ENCODE measurements at regions not wholly inside any gene's neighbourhood (a gene's known extent, or its start where the extent isn't known, plus 50 kb on each side); places are given as distances from the start of the nearest gene placed in this dataset.

DNA sequence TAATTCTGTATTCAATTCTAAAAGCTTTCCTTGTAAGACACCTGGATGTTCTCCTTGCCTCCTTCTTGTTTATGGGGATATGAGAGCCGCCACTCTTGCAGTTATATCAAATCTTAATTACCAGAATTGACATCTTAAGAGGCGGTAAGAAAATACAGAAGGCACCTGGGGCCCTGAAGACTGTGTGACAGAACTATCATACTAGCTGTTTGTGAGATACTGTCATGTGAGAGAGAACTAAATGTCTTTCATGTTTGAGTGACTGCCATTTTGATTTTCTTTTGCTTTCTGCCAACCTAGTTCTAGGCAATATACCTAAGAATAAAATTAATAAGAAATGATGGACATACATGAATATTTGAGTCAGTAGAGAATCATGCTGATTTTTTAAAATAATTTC lies 340.2 kb upstream of the SMIM31 start:
- H3K4me1 Mint-ChIP-seq (ENCODE audit: unreplicated experiment) = no peaks in the 10 kb centered on the region
- H3K9me3 Mint-ChIP-seq = no peaks in the 10 kb centered on the region
- H3K27ac Mint-ChIP-seq = no peak overlapping the region
- H3K36me3 Mint-ChIP-seq = no peaks in the 10 kb centered on the region
- TF ChIP-seq, protein P1, sequence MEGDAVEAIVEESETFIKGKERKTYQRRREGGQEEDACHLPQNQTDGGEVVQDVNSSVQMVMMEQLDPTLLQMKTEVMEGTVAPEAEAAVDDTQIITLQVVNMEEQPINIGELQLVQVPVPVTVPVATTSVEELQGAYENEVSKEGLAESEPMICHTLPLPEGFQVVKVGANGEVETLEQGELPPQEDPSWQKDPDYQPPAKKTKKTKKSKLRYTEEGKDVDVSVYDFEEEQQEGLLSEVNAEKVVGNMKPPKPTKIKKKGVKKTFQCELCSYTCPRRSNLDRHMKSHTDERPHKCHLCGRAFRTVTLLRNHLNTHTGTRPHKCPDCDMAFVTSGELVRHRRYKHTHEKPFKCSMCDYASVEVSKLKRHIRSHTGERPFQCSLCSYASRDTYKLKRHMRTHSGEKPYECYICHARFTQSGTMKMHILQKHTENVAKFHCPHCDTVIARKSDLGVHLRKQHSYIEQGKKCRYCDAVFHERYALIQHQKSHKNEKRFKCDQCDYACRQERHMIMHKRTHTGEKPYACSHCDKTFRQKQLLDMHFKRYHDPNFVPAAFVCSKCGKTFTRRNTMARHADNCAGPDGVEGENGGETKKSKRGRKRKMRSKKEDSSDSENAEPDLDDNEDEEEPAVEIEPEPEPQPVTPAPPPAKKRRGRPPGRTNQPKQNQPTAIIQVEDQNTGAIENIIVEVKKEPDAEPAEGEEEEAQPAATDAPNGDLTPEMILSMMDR (conservative IDR thresholded peaks at IDR 0.05) = no peak
- DNase-seq (ENCODE audit: extremely low spot score, unreplicated experiment) = no peak
- H3K4me3 Mint-ChIP-seq = no peak overlapping the region
- peaks cover 3% of the 10 kb centered on the region for H3K27me3 Mint-ChIP-seq

DNA sequence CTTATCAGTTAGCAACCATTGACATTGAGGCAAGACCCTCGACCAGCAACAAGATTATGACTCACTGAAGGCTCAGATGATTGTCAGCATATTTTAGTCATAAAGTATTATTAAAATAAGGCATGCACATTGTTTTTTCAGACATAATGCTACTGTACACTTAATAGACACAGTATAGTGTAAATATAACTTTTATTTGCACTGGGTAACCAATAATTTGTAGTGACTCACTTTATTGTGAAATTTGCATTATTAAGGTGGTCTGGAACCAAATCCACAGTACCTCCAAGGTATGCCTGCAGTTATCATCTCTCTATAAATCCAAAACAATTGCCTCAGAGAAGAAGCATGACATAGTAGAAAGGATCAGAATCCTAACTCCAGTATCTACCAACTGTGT lies 330.1 kb upstream of the SMIM31 start:
- TF ChIP-seq, protein P1 (conservative IDR thresholded peaks at IDR 0.05) = no peak
- H3K4me1 Mint-ChIP-seq (ENCODE audit: unreplicated experiment) = no peaks in the 10 kb centered on the region
- no peaks in the 10 kb centered on the region for H3K36me3 Mint-ChIP-seq
- DNase-seq (ENCODE audit: extremely low spot score, unreplicated experiment) = no peak
- H3K4me3 Mint-ChIP-seq = no peak overlapping the region
- no peaks in the 10 kb centered on the region for H3K27me3 Mint-ChIP-seq
- no peaks in the 10 kb centered on the region for H3K9me3 Mint-ChIP-seq
- no peak overlapping the region for H3K27ac Mint-ChIP-seq

DNA sequence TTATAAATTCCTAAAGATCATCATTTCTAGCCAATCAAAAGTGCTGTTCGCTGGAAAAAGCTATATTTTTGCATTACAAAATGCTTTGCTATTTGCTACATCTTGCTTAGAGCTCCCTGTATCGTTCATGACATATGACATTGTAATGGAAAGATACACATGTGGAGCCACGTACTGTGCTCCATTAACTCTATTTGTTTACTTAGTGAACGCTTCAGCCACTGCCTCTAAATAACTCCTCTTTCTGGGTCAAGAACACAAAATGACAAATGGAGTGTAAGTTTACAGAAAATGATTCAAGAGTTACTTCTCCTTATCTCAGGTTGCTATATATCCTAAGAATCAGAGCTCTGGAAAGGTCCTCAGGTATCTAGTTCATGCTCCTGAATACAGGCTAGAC lies 329.1 kb upstream of the SMIM31 start:
- H3K27ac Mint-ChIP-seq = no peak overlapping the region
- H3K4me3 Mint-ChIP-seq = no peak overlapping the region
- no peaks in the 10 kb centered on the region for H3K27me3 Mint-ChIP-seq
- TF ChIP-seq, protein P1 (conservative IDR thresholded peaks at IDR 0.05) = no peak
- H3K4me1 Mint-ChIP-seq (ENCODE audit: unreplicated experiment) = no peaks in the 10 kb centered on the region
- H3K9me3 Mint-ChIP-seq = no peaks in the 10 kb centered on the region
- no peaks in the 10 kb centered on the region for H3K36me3 Mint-ChIP-seq
- DNase-seq (ENCODE audit: extremely low spot score, unreplicated experiment) = no peak

DNA sequence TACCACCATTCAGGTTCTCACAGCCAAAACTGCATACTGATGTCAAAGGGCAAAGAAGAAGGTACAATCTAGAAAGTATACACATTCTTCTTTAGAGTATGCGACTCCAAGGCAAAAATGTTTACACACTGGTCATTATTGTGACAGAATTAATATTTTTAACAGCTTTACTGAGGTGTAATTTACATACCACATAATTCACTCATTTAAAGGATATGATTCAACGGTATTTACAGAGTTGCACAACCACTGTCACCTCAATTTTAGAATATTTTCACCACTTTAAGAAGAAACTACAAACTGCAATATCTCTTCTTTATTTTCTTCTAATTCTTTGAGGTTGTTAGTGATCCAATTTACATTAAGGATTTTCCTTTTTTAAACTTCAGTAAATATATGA lies 325.4 kb upstream of the SMIM31 start:
- no peaks in the 10 kb centered on the region for H3K27me3 Mint-ChIP-seq
- H3K4me1 Mint-ChIP-seq (ENCODE audit: unreplicated experiment) = no peaks in the 10 kb centered on the region
- H3K36me3 Mint-ChIP-seq = no peaks in the 10 kb centered on the region
- no peaks in the 10 kb centered on the region for H3K9me3 Mint-ChIP-seq
- H3K27ac Mint-ChIP-seq = no peak overlapping the region
- TF ChIP-seq, protein P1 (conservative IDR thresholded peaks at IDR 0.05) = no peak
- DNase-seq (ENCODE audit: extremely low spot score, unreplicated experiment) = no peak
- H3K4me3 Mint-ChIP-seq = no peak overlapping the region

DNA sequence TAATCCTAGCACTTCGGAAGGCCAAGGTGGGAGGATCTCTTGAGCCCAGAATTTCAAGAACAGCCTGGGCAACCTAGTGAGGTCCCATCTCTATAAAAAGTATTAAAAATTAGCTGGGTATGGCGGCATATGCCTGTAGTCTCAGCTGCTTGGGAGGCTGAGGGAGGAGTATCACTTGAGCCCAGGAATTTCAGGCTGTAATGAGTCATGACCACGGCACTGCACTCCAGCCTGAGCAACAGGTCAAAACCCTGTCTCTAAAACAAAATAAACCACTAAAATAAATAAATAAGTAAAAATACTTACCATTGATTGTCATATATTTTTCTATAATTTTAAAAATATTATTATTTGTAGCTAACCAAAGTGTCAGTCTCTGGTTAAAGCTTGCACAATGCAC lies 315.6 kb upstream of the SMIM31 start:
- H3K27me3 Mint-ChIP-seq = peaks cover 7% of the 10 kb centered on the region
- TF ChIP-seq, protein P1 (conservative IDR thresholded peaks at IDR 0.05) = no peak
- H3K27ac Mint-ChIP-seq = no peak overlapping the region
- no peaks in the 10 kb centered on the region for H3K9me3 Mint-ChIP-seq
- peaks cover 11% of the 10 kb centered on the region for H3K4me1 Mint-ChIP-seq (ENCODE audit: unreplicated experiment)
- DNase-seq (ENCODE audit: extremely low spot score, unreplicated experiment) = no peak
- no peaks in the 10 kb centered on the region for H3K36me3 Mint-ChIP-seq
- no peak overlapping the region for H3K4me3 Mint-ChIP-seq

DNA sequence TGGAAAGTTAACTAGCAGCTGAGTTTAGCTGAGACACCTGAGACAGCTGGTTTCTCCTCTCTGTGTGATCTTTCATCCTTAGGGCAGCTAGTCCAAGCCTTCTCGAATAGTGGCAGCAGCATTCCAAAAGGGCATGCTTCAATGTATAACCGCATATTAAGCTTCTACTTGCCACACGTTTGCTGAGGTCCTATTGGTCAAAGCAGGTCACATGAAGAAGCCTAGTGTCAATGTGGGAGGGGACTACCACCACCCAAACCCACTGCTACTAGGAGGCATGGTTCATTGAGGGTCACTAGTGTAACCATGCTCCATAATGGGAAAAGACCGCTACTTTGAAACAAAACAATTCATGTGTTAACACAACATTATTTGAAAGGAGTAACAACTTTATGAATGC lies 314.9 kb upstream of the SMIM31 start:
- Mint-ChIP-seq H3K27me3 (peaks cover 7% of the 10 kb centered on the region), H3K4me3 (no peak overlapping the region)

More for the DNA sequence above, 314.9 kb upstream of the SMIM31 start:
- Mint-ChIP-seq H3K27ac (no peak overlapping the region), H3K4me1 (ENCODE audit: unreplicated experiment) (peaks cover 11% of the 10 kb centered on the region), H3K9me3 (no peaks in the 10 kb centered on the region), H3K36me3 (no peaks in the 10 kb centered on the region)
- TF ChIP-seq, protein P1 (conservative IDR thresholded peaks at IDR 0.05) = no peak
- DNase-seq (ENCODE audit: extremely low spot score, unreplicated experiment) = no peak

Measured in type B pancreatic cell (in vitro differentiated cells).